ENCODE measurements at regions not wholly inside any gene's neighbourhood (a gene's known extent, or its start where the extent isn't known, plus 50 kb on each side); places are given as distances from the start of the nearest gene placed in this dataset.

DNA sequence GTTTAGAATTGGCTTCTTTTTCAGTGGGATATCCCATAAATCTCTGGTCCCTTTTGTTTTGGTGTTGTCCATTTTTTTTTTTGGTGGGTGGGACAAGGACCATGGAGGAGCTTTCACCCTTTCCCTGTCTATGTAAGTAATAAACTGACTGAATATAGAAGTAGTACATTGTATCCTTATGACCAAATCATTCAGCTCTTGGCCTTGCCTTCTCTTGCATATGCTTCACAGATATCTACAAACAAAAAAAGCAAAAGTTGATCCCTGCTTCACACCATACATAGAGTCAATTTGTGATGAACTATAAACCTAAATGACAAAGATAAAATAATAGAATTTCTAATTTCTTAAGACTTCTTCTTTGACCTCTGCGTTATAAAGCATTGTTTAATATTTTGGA lies 59.8 kb downstream of the SIX1 start:
- no peak for FAIRE-seq
- Histone ChIP-seq H3K9me3 (no peaks in the 10 kb centered on the region), H3K4me1 (no peaks in the 10 kb centered on the region), H3K4me2 (no peak overlapping the region), H3K27ac (no peak overlapping the region), H3K4me3 (no peak overlapping the region)
- POLR2A ChIA-PET: no interaction called here
- 56% methylated on average over 1 of the region's 1 CpG for WGBS (ENCODE audit: missing lambda C conversion rate)
- no peak for TF ChIP-seq ESRRA (IDR thresholded peaks at IDR 0.05; ENCODE audit: borderline replicate concordance, low read length)
- no peak for TF ChIP-seq RAD21 (conservative IDR thresholded peaks at IDR 0.05 in 1 of 2, IDR thresholded peaks at IDR 0.05 in 1 of 2)
- TF ChIP-seq CEBPB (IDR thresholded peaks at IDR 0.05): no peak
- TF ChIP-seq ZC3H11A (IDR thresholded peaks at IDR 0.05): no peak
- no peak for TF ChIP-seq ZSCAN20 (CRISPR knock-in tag; IDR thresholded peaks at IDR 0.05)
- TF ChIP-seq, protein P1, sequence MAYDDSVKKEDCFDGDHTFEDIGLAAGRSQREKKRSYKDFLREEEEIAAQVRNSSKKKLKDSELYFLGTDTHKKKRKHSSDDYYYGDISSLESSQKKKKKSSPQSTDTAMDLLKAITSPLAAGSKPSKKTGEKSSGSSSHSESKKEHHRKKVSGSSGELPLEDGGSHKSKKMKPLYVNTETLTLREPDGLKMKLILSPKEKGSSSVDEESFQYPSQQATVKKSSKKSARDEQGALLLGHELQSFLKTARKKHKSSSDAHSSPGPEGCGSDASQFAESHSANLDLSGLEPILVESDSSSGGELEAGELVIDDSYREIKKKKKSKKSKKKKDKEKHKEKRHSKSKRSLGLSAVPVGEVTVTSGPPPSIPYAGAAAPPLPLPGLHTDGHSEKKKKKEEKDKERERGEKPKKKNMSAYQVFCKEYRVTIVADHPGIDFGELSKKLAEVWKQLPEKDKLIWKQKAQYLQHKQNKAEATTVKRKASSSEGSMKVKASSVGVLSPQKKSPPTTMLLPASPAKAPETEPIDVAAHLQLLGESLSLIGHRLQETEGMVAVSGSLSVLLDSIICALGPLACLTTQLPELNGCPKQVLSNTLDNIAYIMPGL (CRISPR knock-in tag; IDR thresholded peaks at IDR 0.05; ENCODE audit: borderline replicate concordance): no peak
- no peak for TF ChIP-seq EHMT2 (IDR thresholded peaks at IDR 0.05; ENCODE audit: low read depth)
- TF ChIP-seq, protein P2, sequence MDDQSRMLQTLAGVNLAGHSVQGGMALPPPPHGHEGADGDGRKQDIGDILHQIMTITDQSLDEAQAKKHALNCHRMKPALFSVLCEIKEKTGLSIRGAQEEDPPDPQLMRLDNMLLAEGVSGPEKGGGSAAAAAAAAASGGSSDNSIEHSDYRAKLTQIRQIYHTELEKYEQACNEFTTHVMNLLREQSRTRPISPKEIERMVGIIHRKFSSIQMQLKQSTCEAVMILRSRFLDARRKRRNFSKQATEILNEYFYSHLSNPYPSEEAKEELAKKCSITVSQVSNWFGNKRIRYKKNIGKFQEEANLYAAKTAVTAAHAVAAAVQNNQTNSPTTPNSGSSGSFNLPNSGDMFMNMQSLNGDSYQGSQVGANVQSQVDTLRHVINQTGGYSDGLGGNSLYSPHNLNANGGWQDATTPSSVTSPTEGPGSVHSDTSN (IDR thresholded peaks at IDR 0.05): no peak
- no peak for TF ChIP-seq MAFK (IDR thresholded peaks at IDR 0.05; ENCODE audit: partially characterized antibody)
- no peak for TF ChIP-seq MAZ (IDR thresholded peaks at IDR 0.05; ENCODE audit: borderline replicate concordance, low read depth, low read length)
- TF ChIP-seq RARB (CRISPR knock-in tag; IDR thresholded peaks at IDR 0.05): no peak
- no peak for TF ChIP-seq POLR2A (IDR thresholded peaks at IDR 0.05; ENCODE audit: low read length)
- no peak for TF ChIP-seq RNF2 (IDR thresholded peaks at IDR 0.05; ENCODE audit: borderline replicate concordance, low read depth)
- ATAC-seq: no peak
- CTCF ChIA-PET: interaction anchor here (0.6 to 0.9 kb wide), 3 partner anchors 10 to 204 kb away, joined by 3 to 5 read pairs (median 3); no protein-coding TSS in a partner anchor
- DNase-seq (ENCODE audit: low read depth in 1 of 2, low spot score in 1 of 2): no peak

DNA sequence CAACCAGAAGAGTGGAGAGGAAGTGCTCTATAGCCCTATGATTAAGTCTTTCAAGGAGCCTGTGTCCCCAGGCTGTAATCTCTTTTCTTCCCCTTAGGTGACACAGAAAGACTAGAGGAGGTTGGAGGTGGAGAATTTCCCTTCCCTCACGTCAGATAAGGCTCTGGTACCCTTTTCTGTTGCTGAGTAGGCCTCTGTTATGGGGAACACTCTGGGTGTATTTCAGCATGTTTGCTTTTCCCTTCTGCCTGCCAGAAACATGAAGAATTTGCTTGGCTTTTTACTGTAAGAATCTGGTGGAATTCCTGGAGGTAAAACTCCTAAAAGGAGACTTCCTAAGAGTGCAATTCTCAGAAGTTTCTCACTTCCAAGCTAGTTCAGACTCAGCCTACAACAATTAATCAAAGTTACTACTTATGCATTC lies 58.3 kb downstream of the SIX1 start:
- TF ChIP-seq BHLHE40 (IDR thresholded peaks at IDR 0.05; ENCODE audit: low read depth, low read length) (no peak), FOSB (CRISPR knock-in tag; IDR thresholded peaks at IDR 0.05) (no peak), HOXA7 (CRISPR knock-in tag; IDR thresholded peaks at IDR 0.05) (no peak), HOXB13 (CRISPR knock-in tag; IDR thresholded peaks at IDR 0.05; ENCODE audit: low read depth) (no peak), NFE2L2 (conservative IDR thresholded peaks at IDR 0.05; ENCODE audit: low read length) (no peak), CHD4 (IDR thresholded peaks at IDR 0.05; ENCODE audit: borderline replicate concordance) (no peak)
- TF ChIP-seq, protein P3, sequence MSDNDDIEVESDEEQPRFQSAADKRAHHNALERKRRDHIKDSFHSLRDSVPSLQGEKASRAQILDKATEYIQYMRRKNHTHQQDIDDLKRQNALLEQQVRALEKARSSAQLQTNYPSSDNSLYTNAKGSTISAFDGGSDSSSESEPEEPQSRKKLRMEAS (IDR thresholded peaks at IDR 0.05): no peak
- TF ChIP-seq, protein P2 (IDR thresholded peaks at IDR 0.05): no peak
- TF ChIP-seq, protein P1 (CRISPR knock-in tag; IDR thresholded peaks at IDR 0.05; ENCODE audit: borderline replicate concordance): no peak
- Histone ChIP-seq H3K4me2 (no peak overlapping the region), H3K4me1 (no peaks in the 10 kb centered on the region), H3K9me3 (no peaks in the 10 kb centered on the region), H3K4me3 (no peak overlapping the region), H3K27ac (no peak overlapping the region)
- ChIA-PET POLR2A (no interaction called here), CTCF (no interaction called here)
- FAIRE-seq: no peak
- DNase-seq (ENCODE audit: low read depth in 1 of 2, low spot score in 1 of 2): no peak
- no peak for ATAC-seq
- WGBS (ENCODE audit: missing lambda C conversion rate): 17% methylated on average over 1 of the region's 1 CpG

Small RNA genes in the stretch of these regions (small RNA-seq; reads per million reads assigned to genes)
- gene AL049874.2: 0 reads per million in 6 experiments

Measured in A549 (cell line).